ENCODE measurements at regions not wholly inside any gene's neighbourhood (a gene's known extent, or its start where the extent isn't known, plus 50 kb on each side); places are given as distances from the start of the nearest gene placed in this dataset.

DNA sequence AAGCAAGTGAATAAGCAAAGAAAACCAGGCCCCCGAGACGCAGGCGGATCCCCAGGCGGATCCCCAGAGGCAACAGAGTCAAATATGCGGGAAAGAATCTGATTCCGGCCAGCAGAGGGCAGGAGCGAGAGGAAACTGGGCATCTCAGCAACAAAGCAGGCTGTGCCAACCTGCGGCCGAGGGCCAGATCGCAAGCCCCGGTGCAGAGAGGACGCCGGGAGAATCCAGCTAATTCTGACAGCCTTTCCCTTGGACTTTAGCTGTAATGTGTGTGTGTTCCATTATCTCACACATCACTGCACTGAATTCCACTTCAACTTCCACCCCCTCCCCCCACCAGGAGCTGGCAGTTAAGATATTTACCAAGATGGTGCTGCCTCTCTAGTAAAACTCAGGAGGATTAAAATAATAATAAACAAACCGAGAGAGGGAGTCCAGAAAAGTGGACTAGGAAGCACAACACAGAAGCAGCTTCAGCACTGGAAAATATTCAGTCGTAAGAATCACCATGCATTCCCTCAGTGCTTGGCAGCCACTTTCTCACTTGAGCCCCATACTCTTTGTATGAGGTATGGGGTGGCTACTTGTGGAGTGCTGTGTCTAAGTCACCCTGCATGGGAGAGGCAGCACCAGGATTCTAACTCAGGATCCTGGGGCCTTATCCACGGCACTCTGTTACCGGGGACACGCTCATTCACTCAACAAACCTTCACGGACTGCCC is 66.2 kb upstream of the SNX9 start:
- TF ChIP-seq, protein P1, sequence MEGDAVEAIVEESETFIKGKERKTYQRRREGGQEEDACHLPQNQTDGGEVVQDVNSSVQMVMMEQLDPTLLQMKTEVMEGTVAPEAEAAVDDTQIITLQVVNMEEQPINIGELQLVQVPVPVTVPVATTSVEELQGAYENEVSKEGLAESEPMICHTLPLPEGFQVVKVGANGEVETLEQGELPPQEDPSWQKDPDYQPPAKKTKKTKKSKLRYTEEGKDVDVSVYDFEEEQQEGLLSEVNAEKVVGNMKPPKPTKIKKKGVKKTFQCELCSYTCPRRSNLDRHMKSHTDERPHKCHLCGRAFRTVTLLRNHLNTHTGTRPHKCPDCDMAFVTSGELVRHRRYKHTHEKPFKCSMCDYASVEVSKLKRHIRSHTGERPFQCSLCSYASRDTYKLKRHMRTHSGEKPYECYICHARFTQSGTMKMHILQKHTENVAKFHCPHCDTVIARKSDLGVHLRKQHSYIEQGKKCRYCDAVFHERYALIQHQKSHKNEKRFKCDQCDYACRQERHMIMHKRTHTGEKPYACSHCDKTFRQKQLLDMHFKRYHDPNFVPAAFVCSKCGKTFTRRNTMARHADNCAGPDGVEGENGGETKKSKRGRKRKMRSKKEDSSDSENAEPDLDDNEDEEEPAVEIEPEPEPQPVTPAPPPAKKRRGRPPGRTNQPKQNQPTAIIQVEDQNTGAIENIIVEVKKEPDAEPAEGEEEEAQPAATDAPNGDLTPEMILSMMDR (IDR thresholded peaks at IDR 0.05), result peak; percentile 82 to 96 (median 92)
- no peak for TF ChIP-seq POLR2A (IDR thresholded peaks at IDR 0.05)
